ENCODE measurements at regions not wholly inside any gene's neighbourhood (a gene's known extent, or its start where the extent isn't known, plus 50 kb on each side); places are given as distances from the start of the nearest gene placed in this dataset.

GRCh38 chr13:104996022-104996421 lies 1539.4 kb downstream of the EFNB2 start:
- no peak overlapping the region for H3K27ac Mint-ChIP-seq (ENCODE audit: unreplicated experiment)
- no peaks in the 10 kb centered on the region for H3K36me3 Mint-ChIP-seq (ENCODE audit: low read depth)
- no peak for TF ChIP-seq CTCF (IDR thresholded peaks at IDR 0.05)
- H3K9me3 Mint-ChIP-seq (ENCODE audit: low read depth): no peaks in the 10 kb centered on the region
- no peaks in the 10 kb centered on the region for H3K27me3 Mint-ChIP-seq (ENCODE audit: low read depth)
- H3K4me1 Mint-ChIP-seq (ENCODE audit: low read depth): no peaks in the 10 kb centered on the region
- DNase-seq (ENCODE audit: low spot score): no peak
- no peak overlapping the region for H3K4me3 Mint-ChIP-seq (ENCODE audit: unreplicated experiment)

- DNase-seq (ENCODE audit: low spot score): no peak
- peaks cover 3% of the 10 kb centered on the region for H3K9me3 Mint-ChIP-seq (ENCODE audit: low read depth)
Measured at GRCh38 chr13:104993708-104994107, 1541.8 kb downstream of the EFNB2 start.

GRCh38 chr13:104987621-104988020 lies 1547.8 kb downstream of the EFNB2 start:
- Mint-ChIP-seq H3K27me3 (ENCODE audit: low read depth) (no peaks in the 10 kb centered on the region), H3K4me3 (ENCODE audit: unreplicated experiment) (no peak overlapping the region), H3K27ac (ENCODE audit: unreplicated experiment) (no peak overlapping the region), H3K4me1 (ENCODE audit: low read depth) (peaks cover 16% of the 10 kb centered on the region), H3K36me3 (ENCODE audit: low read depth) (no peaks in the 10 kb centered on the region), H3K9me3 (ENCODE audit: low read depth) (peaks cover 3% of the 10 kb centered on the region)
- TF ChIP-seq CTCF (IDR thresholded peaks at IDR 0.05): no peak
- DNase-seq (ENCODE audit: low spot score): no peak

More at GRCh38 chr13:104993708-104994107, 1541.8 kb downstream of the EFNB2 start:
- no peaks in the 10 kb centered on the region for H3K27me3 Mint-ChIP-seq (ENCODE audit: low read depth)
- H3K36me3 Mint-ChIP-seq (ENCODE audit: low read depth): no peaks in the 10 kb centered on the region
- H3K27ac Mint-ChIP-seq (ENCODE audit: unreplicated experiment): no peak overlapping the region
- no peaks in the 10 kb centered on the region for H3K4me1 Mint-ChIP-seq (ENCODE audit: low read depth)
- H3K4me3 Mint-ChIP-seq (ENCODE audit: unreplicated experiment): no peak overlapping the region
- TF ChIP-seq CTCF (IDR thresholded peaks at IDR 0.05): no peak

GRCh38 chr13:104984296-104984818 lies 1551.1 kb downstream of the EFNB2 start:
- H3K4me3 Mint-ChIP-seq (ENCODE audit: unreplicated experiment): peak overlapping the region; percentile 35
- peak overlapping the region; percentile 83 for H3K27ac Mint-ChIP-seq (ENCODE audit: unreplicated experiment)
- H3K4me1 Mint-ChIP-seq (ENCODE audit: low read depth): peaks cover 19% of the 10 kb centered on the region
- DNase-seq (ENCODE audit: low spot score): no peak
- no peaks in the 10 kb centered on the region for H3K9me3 Mint-ChIP-seq (ENCODE audit: low read depth)
- no peaks in the 10 kb centered on the region for H3K27me3 Mint-ChIP-seq (ENCODE audit: low read depth)
- no peak for TF ChIP-seq CTCF (IDR thresholded peaks at IDR 0.05)
- no peaks in the 10 kb centered on the region for H3K36me3 Mint-ChIP-seq (ENCODE audit: low read depth)

GRCh38 chr13:104983601-104984000 lies 1551.9 kb downstream of the EFNB2 start:
- Mint-ChIP-seq H3K4me1 (ENCODE audit: low read depth) (peaks cover 21% of the 10 kb centered on the region), H3K36me3 (ENCODE audit: low read depth) (no peaks in the 10 kb centered on the region), H3K4me3 (ENCODE audit: unreplicated experiment) (no peak overlapping the region), H3K27ac (ENCODE audit: unreplicated experiment) (no peak overlapping the region), H3K9me3 (ENCODE audit: low read depth) (no peaks in the 10 kb centered on the region), H3K27me3 (ENCODE audit: low read depth) (no peaks in the 10 kb centered on the region)
- no peak for DNase-seq (ENCODE audit: low spot score)
- no peak for TF ChIP-seq CTCF (IDR thresholded peaks at IDR 0.05)

Data from chondrocyte (in vitro differentiated cells).